ENCODE measurements at regions not wholly inside any gene's neighbourhood (a gene's known extent, or its start where the extent isn't known, plus 50 kb on each side); places are given as distances from the start of the nearest gene placed in this dataset.

DNA sequence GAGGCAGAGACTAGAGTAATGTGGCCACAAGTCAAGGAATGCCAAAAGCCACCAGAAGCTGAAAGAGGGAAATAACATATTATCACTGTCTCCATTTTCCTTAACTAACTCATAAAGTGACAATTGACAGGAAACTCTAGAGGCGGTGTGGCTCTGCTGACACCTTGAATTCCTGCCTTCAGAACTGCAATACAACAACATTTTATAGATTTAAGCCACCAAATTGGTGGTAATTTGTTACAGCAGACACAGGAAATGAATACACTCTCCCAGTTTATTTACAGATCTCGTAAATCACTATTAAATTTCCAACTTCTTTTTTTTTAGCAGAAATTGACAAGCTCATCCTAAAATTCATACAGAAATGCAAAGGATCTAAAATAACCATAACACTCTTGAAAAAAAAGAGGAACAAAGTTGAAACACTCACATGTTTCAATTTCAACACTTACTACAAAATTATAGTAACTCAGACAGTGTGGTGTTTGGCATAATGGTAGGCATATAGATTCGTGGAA is 449.9 kb downstream of the OTOL1 start:
- CTCF ChIA-PET: no interaction called here
- Histone ChIP-seq H3K9ac (ENCODE audit: low read length) (no peak overlapping the region), H2AFZ (ENCODE audit: low read depth, low read length, poor library complexity, severe bottlenecking) (no peak overlapping the region), H3K36me3 (ENCODE audit: control insufficient read depth in 1 of 2, insufficient read depth in 2 of 2, low read length in 2 of 2) (no peaks in the 10 kb centered on the region), H4K20me1 (ENCODE audit: insufficient read depth) (no peaks in the 10 kb centered on the region), H3K27ac (ENCODE audit: low read depth, low read length) (no peak overlapping the region), H3K27me3 (ENCODE audit: insufficient read depth, low read length) (no peaks in the 10 kb centered on the region), H3K4me1 (ENCODE audit: control insufficient read depth in 1 of 2, insufficient read depth in 2 of 2, low read length in 2 of 2) (no peaks in the 10 kb centered on the region), H3K4me3 (replicated peaks in 1 of 2; ENCODE audit: low read depth in 1 of 2, low read length in 2 of 2) (no peak overlapping the region), H3K9me3 (ENCODE audit: control insufficient read depth in 1 of 2, insufficient read depth in 1 of 2, low read depth in 1 of 2, low read length in 2 of 2) (no peaks in the 10 kb centered on the region), H3K79me2 (ENCODE audit: insufficient read depth, low read length) (no peaks in the 10 kb centered on the region), H3K4me2 (ENCODE audit: low read length) (no peak overlapping the region), H3K9me2 (ENCODE audit: insufficient read depth) (no peaks in the 10 kb centered on the region)
- DNase-seq (ENCODE audit: low read depth, low spot score) (no peak), ATAC-seq (no peak)
- no TSS peak for BruUV-seq (replicated peaks)
- no peak for TF ChIP-seq CEBPB (IDR thresholded peaks at IDR 0.05; ENCODE audit: low read depth)
- TF ChIP-seq, protein P1, sequence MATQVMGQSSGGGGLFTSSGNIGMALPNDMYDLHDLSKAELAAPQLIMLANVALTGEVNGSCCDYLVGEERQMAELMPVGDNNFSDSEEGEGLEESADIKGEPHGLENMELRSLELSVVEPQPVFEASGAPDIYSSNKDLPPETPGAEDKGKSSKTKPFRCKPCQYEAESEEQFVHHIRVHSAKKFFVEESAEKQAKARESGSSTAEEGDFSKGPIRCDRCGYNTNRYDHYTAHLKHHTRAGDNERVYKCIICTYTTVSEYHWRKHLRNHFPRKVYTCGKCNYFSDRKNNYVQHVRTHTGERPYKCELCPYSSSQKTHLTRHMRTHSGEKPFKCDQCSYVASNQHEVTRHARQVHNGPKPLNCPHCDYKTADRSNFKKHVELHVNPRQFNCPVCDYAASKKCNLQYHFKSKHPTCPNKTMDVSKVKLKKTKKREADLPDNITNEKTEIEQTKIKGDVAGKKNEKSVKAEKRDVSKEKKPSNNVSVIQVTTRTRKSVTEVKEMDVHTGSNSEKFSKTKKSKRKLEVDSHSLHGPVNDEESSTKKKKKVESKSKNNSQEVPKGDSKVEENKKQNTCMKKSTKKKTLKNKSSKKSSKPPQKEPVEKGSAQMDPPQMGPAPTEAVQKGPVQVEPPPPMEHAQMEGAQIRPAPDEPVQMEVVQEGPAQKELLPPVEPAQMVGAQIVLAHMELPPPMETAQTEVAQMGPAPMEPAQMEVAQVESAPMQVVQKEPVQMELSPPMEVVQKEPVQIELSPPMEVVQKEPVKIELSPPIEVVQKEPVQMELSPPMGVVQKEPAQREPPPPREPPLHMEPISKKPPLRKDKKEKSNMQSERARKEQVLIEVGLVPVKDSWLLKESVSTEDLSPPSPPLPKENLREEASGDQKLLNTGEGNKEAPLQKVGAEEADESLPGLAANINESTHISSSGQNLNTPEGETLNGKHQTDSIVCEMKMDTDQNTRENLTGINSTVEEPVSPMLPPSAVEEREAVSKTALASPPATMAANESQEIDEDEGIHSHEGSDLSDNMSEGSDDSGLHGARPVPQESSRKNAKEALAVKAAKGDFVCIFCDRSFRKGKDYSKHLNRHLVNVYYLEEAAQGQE (IDR thresholded peaks at IDR 0.05; ENCODE audit: low read depth): no peak
- POLR2A ChIA-PET: no interaction called here
- RAD21 ChIA-PET (ENCODE audit: low non-redundant PET in 1 of 2, low total read pairs in 2 of 2, uncharacterized antibody in 2 of 2, unreplicated experiment in 2 of 2): no interaction called here
- intact Hi-C loops (cut with micrococcal nuclease): no loop called here

DNA sequence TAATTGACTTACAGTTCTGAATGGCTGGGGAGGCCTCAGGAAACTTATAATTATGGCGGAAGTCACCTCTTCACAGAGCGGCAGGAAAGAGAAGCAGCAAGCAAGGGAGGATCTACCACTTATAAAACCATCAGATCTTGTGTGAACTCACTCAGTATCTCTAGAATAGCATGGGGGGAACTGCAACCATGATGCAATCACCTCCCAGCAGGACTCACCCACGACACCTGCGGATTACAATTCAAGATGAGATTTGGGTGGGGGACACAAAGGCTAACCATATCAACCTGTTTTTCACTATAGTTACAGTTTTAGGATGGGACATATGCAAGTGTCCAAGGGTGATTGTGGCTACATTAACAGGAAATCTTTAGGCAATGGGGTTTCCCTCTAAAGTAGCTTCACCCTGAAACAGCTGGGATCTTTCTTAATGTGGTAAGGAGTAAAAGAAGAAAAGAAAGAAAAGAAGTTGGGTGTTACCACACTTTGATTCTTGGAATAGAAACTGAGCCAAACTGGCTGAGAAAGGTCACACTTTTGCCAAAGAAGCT is 453.8 kb downstream of the OTOL1 start:
- no peak for DNase-seq (ENCODE audit: low read depth, low spot score)
- H3K27ac ChIP-seq (ENCODE audit: low read depth, low read length): no peak overlapping the region
- no peaks in the 10 kb centered on the region for H3K27me3 ChIP-seq (ENCODE audit: insufficient read depth, low read length)
- no peak for ATAC-seq
- H3K79me2 ChIP-seq (ENCODE audit: insufficient read depth, low read length): no peaks in the 10 kb centered on the region
- BruUV-seq (replicated peaks): no TSS peak
- H3K4me1 ChIP-seq (ENCODE audit: control insufficient read depth in 1 of 2, insufficient read depth in 2 of 2, low read length in 2 of 2): no peaks in the 10 kb centered on the region
- H3K9ac ChIP-seq (ENCODE audit: low read length): no peak overlapping the region
- RAD21 ChIA-PET (ENCODE audit: low non-redundant PET in 1 of 2, low total read pairs in 2 of 2, uncharacterized antibody in 2 of 2, unreplicated experiment in 2 of 2): no interaction called here
- no peak overlapping the region for H3K4me2 ChIP-seq (ENCODE audit: low read length)
- POLR2A ChIA-PET: no interaction called here
- CTCF ChIA-PET: no interaction called here
- no peaks in the 10 kb centered on the region for H3K36me3 ChIP-seq (ENCODE audit: control insufficient read depth in 1 of 2, insufficient read depth in 2 of 2, low read length in 2 of 2)
- no peaks in the 10 kb centered on the region for H4K20me1 ChIP-seq (ENCODE audit: insufficient read depth)
- TF ChIP-seq, protein P1 (IDR thresholded peaks at IDR 0.05; ENCODE audit: low read depth): no peak
- TF ChIP-seq ZFX (IDR thresholded peaks at IDR 0.05) (no peak), EZH2 (IDR thresholded peaks at IDR 0.05) (no peak), ATF3 (IDR thresholded peaks at IDR 0.05) (no peak)
- intact Hi-C loops (cut with micrococcal nuclease): no loop called here
- no peaks in the 10 kb centered on the region for H3K9me3 ChIP-seq (ENCODE audit: control insufficient read depth in 1 of 2, insufficient read depth in 1 of 2, low read depth in 1 of 2, low read length in 2 of 2)
- H2AFZ ChIP-seq (ENCODE audit: low read depth, low read length, poor library complexity, severe bottlenecking): no peak overlapping the region
- H3K4me3 ChIP-seq (replicated peaks in 1 of 2; ENCODE audit: low read depth in 1 of 2, low read length in 2 of 2): no peak overlapping the region
- H3K9me2 ChIP-seq (ENCODE audit: insufficient read depth): no peaks in the 10 kb centered on the region

All from HCT116 (cell line).